Epithelial cell of prostate (primary cell): ENCODE measurements at regions not wholly inside any gene's neighbourhood (a gene's known extent, or its start where the extent isn't known, plus 50 kb on each side); places are given as distances from the start of the nearest gene placed in this dataset.
"Not testable (repeated sequence)": the region's sequence is repeated elsewhere in the genome, so short reads cannot be mapped to it uniquely, and the experiment has no call there.

Experiments used
- DNase-seq: peaks from one replicate; pipeline ENCODE4 v3.0.0-alpha.2; 2011; ENCODE audit warnings: low read depth, low spot score
- H3K27ac ChIP-seq: fragments of 450-650 bp; 2 replicates; pipeline ENCODE4 v1.5.1; 2017; ENCODE audit warnings: mild to moderate bottlenecking

DNA sequence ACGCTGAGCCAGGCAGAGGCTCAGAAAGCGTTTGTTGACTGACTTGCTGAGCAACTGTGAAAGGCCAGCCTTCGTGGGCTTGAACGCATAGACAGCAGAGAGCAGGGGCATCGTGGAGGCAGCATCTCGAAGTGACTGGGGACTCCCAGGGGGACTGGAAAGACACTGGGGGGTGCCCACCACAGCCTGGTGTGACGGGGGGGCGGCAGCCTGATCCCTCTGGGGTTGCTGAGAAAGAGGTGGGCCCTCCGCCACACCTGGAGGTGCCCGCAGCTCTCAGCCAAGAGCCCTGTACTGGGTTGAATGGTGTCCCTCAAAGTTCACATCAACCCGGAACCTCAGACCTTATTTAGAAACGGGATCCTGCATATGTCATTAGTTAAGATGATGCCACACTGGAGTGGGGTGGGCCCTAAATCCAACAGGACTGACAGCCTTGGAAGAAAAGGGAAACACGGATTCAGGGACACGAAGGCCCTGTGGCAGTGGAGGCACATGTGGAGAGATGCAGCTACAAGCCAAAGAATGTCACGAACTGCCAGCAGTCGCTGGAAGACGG lies 84.6 kb downstream of the RFLNA start:
- no peak for DNase-seq
- peak overlapping the region; percentile 84 for H3K27ac ChIP-seq

DNA sequence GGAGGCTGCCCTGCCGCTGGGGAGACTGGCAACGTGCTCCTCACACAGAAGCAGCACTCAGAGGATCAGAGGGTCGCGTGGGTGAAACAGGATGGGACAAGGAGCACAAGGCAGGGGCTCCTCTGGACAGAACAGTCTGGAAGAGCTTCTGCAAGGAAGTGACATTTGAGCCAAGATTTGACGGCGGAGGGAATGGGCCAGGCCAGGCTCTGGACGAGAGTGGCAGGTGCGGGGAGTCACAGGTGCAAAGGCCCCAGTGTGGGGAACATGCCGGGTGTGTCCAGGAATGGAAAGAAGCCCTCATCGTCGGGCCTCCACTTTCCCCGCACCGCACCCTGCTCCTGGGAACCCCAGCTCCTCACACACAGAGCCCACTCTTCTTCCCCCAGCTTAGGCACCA lies 84.0 kb downstream of the RFLNA start:
- DNase-seq: no peak
- H3K27ac ChIP-seq: no peak overlapping the region

DNA sequence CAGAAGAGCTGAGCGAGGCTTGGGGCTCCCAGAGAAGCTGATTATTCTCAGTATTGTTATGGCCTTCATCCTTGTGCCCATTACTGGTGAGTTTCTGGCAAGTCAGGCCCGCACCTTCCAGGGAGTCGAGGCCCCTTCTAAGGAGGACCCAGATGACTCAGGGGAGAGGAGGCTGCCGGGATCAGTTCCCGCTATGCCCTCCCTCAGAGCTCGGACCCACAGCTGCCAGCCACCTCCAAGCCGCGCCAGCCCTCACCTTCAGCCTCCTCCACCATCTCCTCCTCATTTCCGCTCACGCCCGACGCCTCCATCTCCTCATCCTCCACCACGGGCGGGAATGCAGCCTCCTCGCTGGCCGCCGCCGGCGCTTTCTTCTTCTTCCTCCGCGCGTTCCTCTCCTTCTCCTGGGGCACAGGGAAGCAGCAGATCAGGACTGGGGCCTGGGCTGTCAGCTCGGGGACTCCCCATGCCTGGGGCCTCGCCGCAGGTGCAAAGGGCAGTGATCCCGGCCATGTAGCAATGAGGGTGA lies 83.2 kb downstream of the RFLNA start:
- DNase-seq: no peak
- no peak overlapping the region for H3K27ac ChIP-seq

DNA sequence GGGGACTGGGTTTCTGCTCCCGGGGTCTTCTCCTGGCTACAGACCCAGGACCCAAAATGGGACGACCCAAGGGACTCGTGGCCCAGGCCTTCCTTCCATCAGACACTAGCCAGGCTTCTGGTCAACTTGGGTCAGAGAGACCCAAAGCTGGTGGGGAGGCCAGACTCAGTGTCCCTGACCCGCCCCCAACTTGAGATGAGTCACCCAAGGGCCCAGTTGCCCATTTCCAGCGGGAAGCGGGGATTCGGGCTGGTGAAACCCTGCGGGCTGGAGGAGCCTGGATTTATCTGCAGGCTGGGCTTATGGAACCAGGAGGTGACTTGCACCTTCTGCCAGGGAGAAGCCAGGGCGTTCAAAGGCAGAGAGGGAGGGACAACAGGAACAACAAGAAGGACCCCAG lies 81.5 kb downstream of the RFLNA start:
- DNase-seq: no peak
- H3K27ac ChIP-seq: no peak overlapping the region

DNA sequence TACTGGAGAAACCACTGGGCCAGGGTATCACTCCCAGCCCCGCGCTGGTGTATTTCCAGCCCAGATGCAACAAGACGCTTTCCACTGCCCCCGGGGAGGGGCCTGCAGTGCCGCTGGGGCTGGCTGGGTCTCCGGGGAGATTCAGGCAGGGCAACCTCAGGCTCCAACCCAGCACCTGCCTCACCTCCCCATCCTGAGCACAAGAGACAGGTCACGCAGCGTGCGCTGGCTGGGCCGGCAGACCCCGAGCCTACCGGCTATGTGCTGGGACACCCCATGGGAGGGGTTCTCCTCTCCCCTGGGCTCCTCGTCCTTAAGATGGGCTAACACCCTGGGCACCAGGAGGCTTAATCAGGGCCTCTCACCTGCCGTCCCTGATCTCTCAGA lies 80.9 kb downstream of the RFLNA start:
- no peak overlapping the region for H3K27ac ChIP-seq
- no peak for DNase-seq

DNA sequence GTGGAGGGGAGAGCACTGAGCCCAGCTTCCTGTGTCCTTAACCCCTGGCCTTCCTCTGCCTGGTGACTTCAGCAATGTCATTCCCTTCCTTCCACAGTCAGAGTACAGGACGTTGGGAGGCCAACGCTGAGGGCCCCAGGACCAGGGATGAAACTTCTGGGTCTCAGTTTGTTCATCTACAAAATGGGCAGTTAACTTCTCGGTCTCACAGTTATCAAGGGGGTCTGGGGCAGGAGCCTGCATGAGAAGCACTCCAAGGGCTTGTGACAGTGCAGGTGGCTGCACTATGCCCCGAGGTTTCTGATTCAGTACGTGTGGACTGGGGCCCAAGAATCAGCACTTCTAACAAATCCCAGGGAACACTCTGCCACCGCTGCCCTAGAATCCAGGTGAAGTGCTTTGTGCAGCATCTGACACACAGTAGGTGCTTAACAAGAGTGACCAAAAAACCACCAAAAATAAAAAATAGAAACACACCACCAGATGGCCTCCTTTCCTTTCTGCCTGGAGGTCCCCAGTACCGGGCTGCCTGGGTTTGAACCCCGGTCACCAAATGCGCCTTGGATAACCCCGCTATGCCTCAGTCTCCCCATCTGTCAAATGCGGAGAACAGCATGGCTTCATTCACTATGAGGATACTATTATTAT lies 80.4 kb downstream of the RFLNA start:
- DNase-seq: no peak
- H3K27ac ChIP-seq: no peak overlapping the region

DNA sequence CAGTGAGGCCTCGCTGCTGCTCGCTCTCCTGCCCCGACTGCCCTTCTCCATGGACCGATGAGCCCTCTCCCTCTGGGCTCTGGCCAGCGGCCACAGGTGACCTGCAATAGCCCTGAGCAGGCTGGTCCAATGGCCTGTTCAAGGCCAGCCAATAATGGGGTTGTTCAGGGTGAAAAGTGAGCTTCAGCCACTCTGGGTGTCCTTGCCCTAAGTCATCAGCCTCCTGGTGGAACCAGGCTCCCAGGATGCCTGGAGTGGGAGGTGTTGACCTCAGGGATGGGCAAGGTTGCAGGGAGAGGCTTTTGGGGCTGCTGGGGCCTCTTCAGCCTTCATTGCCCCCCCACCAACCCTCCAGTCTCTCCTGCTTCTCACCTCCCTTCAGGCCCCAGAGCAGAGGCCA lies 79.7 kb downstream of the RFLNA start:
- no peak overlapping the region for H3K27ac ChIP-seq
- no peak for DNase-seq

DNA sequence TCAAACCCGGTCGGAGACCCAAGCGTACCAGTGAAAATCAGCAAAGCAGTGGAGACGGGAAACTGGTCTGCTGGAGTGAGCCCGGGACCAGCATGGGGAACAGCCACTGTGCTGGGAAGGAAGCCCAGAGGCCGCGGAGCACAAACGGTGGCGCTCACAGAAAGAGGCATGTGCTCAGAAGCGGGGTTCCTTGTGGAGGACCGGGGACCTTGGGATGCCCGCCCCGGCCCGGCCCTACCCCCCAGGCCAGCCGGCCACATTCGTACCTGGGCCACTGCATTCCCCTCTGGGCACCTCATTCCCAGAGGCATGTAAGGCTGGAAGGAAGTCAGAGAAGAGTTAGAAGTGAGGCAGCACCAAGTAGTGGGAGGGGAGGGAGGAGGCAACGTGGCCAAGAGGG lies 79.3 kb downstream of the RFLNA start:
- no peak overlapping the region for H3K27ac ChIP-seq
- DNase-seq: no peak

DNA sequence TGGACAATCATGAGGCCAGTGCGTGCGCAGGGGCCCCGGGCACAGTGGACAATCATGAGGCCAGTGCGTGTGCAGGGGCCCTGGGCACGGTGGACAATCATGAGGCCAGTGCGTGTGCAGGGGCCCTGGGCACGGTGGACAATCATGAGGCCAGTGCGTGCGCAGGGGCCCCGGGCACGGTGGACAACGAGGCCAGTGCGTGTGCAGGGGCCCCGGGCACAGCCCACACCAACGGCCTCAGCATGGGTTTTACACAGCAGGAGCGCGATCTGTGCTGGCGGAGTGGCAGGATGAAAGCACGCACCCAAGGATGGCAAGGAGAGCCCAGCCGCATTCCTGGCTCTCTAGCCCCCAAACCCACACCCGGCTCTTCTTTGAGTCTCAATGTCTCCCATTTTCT lies 78.8 kb downstream of the RFLNA start:
- not testable (repeated sequence) for H3K27ac ChIP-seq, DNase-seq

DNA sequence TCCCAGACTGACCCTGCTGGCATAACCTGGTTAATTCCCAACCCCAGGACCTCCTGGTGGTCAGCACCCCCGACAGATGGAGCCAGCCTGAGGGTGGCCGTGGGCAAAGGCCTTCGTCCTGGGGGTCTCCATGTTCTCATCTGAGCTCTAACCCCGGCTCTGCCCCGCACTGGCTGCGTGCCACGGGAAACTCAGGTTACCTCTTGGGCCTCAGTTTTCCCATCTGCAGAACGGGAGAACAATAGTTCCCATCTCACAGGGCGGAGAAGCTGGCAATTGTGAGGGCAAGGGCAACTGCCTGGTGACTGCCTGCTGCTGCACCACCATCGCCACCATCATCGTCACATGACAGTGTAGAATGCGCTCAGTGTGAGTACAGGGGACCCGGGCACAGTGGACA lies 77.9 kb downstream of the RFLNA start:
- no peak overlapping the region for H3K27ac ChIP-seq
- DNase-seq: no peak

DNA sequence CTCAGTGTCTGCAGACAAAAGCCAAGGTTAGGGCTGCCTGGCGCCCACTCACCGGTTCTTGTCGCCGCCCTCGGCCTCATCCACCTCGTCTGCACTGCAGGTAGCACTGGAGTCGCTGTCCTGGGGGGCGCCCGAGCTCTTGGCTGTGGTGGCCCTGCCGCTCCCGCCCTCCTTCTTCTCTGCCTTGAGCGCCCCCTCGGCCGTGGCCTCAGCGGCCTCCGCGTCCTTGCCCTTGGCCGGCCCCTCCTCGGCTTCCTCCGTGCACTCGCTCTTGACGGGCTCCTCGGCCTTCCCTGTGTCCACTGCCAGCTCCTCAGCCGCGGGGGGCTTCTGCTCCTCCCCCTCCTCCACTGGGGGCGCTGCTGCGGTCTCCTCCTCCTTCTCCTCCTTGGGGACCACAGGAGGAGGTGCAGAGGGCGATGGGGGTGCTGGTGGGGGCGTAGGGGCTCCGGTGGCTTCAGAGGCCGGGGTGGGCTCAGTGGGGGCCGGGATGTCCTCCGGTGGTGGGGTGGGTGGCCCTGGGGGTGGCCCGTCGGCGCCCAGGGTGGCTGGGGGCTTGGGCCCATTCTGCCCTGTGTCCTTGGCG lies 77.2 kb downstream of the RFLNA start:
- DNase-seq: no peak
- H3K27ac ChIP-seq: no peak overlapping the region

DNA sequence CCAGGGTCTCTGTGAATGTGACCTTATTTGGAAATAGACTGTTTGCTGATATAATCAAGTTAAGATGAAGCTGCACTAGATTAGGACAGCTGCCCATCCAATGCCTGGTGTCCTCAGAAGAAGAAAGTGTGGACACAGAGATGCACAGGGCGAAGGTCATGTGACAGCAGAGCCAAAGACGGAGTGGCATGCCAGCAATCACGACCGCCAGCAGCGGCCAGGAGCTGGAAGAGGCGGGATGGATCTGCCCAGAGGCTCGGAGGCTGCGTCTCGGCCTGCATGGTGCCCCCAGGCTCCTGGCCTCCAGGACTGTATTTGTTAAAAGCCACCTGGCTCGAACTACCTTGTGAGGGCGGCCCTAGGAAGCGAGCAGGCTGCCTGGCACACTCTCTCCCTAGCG lies 76.5 kb downstream of the RFLNA start:
- no peak overlapping the region for H3K27ac ChIP-seq

DNA sequence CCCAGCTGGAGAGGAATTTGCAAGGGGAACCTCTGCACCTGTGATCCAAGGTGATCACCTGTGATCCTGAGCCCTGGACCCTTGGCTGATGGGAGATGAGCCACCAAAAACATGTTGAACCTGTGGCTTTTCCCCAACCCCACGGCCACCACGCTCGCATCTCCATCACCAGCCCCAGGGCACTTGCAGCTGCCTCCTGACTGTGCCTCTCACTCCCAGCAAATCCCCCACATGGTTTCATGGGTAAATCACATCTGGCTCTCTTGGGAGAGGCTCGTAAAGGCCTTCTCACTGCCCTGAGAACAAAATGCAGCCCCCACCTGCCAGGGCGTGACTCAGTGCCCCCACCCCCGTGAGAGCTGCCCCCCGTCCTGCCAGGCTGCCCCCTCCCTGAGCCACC lies 76.0 kb downstream of the RFLNA start:
- no peak for DNase-seq
- H3K27ac ChIP-seq: no peak overlapping the region

More for the DNA sequence above, 76.5 kb downstream of the RFLNA start:
- DNase-seq: no peak

DNA sequence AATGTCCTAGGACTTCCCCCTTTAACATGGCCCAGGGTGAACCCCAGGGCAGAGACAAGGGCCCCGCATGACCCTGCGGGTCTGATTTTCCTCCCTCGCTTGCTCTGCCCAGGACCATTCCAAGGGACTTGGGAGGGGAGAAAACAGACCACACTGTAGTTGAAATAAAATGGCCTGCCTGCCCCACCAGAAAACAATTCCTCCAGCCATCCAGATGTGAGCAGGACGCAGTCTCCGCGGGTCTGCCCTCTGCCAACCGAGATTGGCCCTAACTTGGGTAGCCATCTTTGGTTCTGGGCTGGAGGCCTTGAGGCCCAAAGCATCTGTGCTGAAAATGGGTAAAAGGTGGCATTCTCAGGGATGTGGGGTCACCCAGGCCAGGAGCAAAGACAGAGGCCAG lies 75.5 kb downstream of the RFLNA start:
- no peak for DNase-seq
- no peak overlapping the region for H3K27ac ChIP-seq

DNA sequence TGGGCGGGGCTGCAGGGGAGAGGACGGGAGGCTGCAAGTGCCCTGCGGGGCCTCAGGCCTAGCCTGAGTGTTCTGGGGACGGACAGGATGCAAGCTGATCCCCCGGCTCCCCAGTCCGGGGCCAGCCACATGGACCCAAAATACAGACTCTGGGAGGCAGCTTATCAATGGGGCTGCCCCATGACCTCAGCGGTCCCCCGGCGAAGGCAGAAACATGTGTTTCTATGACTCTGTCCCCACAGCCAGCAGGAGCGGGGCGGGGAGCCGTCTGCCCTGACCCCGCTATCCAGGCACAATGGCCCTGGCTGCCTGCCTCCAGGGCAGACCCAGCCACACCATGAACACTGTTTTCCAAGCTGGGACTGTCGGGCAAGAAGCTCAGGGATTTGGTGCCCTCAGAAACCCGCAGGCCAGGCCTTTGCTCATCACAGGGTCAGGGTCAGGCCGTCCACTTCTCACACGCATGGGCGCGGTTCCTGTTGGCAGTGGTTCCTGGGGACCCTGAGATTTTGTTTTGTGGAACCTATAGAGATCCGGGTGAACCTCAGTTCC lies 75.0 kb downstream of the RFLNA start:
- no peak for DNase-seq
- H3K27ac ChIP-seq: peak overlapping the region; percentile 30

DNA sequence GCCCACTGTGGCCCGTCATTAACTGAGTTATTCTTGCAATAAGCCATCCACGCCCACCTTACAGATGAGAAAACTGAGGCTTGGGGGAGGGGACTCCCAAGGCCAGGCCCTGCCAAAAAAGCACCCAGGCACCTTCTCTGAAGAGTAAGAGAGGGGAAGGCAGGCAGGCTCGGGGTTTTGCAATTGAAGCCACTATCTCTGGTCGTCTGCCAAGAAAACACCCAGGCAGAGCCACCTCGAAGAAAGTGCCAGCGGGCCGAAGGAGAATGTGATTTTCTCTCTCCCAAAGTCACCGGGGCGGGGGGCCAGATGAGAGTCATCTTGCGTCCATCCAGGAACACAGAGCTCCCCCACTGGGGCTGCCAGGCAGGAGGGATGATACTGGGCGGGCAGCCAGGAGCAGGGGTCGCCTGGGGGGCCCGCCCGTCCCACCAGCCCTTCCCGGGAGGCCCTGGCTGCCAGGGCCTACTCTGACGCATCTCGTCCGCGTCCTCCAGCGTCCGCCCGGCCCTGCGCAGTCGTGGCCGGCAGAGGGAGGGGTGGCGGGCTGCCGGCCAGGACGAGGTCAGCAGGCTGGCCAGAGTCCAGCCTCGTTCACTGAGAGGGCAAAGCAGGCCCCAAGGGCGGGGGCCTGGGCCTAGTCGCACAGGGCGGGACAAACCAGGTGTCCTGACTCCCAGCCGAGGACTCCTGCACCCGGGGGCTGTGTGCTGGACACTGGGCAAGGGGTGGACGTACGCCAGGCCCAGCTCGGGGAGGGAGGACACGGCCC lies 74.3 kb downstream of the RFLNA start:
- DNase-seq: no peak
- peak overlapping the region; percentile 30 for H3K27ac ChIP-seq

DNA sequence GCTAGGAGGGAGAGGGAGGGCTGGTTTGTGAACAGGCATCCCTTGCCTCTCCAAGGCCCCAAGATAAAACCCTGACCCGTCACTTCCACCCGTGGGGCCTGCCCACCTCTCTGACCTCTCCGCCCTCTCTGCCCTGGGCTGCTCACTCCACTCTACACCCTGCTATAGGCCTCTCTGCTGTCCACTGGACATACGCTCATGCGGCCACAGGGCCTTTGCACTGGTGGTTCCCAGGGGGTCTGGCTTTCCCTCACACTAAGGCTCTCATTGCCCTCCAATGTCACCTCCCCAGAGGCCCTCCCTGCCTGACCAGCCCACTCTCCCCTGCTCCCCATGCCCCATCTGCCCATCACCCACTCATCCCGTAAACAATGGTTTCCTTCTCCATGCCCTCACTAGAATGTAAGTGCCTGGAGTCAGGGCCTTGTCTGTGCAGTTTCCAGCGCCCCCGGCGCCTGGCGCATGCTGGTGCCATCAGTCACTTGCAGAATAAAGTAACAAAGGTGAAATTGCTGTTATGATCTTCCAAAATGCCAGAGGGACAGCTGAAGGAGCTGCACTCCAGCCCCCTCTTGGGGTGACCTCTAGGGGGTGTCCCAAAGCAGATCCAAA lies 73.6 kb downstream of the RFLNA start:
- H3K27ac ChIP-seq: no peak overlapping the region
- no peak for DNase-seq

DNA sequence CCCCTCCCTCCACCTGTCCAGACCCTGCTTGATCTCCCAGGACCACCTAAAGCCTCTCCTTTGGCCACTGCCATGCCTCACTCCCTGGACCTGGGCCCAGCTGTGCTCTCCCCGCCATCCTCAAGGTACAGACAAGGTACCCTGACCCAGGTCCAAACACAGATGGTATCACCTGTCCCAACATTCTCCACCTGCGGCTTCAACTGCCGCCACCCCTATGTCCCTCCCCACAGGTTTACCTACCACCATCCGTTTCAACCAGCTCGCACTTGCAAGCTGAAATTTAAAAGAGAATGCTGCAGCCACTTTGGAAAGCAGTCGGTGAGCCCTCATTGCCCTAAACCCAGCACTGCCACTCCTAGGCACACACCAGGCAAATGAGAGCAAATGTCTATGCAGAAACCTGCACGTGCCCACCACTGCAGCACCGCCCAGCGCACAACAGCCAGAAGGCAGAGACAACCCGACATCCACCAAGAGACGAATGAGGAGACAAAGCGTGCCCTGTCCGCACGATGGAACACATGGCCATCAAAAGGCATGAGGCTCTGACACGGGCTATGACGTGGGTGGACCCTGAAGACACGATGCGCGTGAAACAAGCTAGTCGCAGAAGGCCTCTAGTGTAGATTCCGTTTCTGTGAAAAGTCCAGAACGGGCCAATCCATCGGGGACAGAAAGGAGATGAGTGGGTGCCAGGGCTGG lies 71.0 kb downstream of the RFLNA start:
- DNase-seq: no peak
- H3K27ac ChIP-seq: no peak overlapping the region
